AG09319 (cell line): ENCODE measurements at regions not wholly inside any gene's neighbourhood (a gene's known extent, or its start where the extent isn't known, plus 50 kb on each side); places are given as distances from the start of the nearest gene placed in this dataset.

Source experiments
- DNase-seq: peaks from one replicate; pipeline ENCODE4 v3.0.0-alpha.2; 2010; ENCODE audit warnings: low read depth; ENCODE audit errors: extremely low read depth
- CTCF ChIP-seq: IDR thresholded peaks from 2 replicates; pipeline ENCODE4 v1.5.1; 2011; ENCODE audit warnings: low read depth, mild to moderate bottlenecking, inconsistent platforms, low read length, moderate library complexity

GRCh38 chr4:24677909-24678308 lies 93.6 kb upstream of the DHX15 start:
- no peak for DNase-seq
- no peak for TF ChIP-seq CTCF

GRCh38 chr4:24680746-24681448 lies 96.5 kb upstream of the DHX15 start:
- no peak for TF ChIP-seq CTCF
- DNase-seq, result no peak

- TF ChIP-seq CTCF, result no peak
- no peak for DNase-seq
These were observed 98.8 kb upstream of the DHX15 start for GRCh38 chr4:24683116-24683515.

GRCh38 chr4:24686866-24687692 lies 102.7 kb upstream of the DHX15 start:
- DNase-seq, result no peak
- no peak; the same call in none of the 2 replicates for TF ChIP-seq CTCF

GRCh38 chr4:24688453-24688852 lies 104.1 kb upstream of the DHX15 start:
- no peak for TF ChIP-seq CTCF
- DNase-seq, result no peak

- no peak for DNase-seq
- TF ChIP-seq CTCF, result no peak
These were observed 104.9 kb upstream of the DHX15 start for GRCh38 chr4:24689212-24689611.

- DNase-seq, result peak; percentile 52
- no peak for TF ChIP-seq CTCF
These were observed 104.9 kb upstream of the SOD3 start for GRCh38 chr4:24690436-24690835.
